Upper lobe of left lung (tissue), 4 donors: ENCODE measurements at regions not wholly inside any gene's neighbourhood (a gene's known extent, or its start where the extent isn't known, plus 50 kb on each side); places are given as distances from the start of the nearest gene placed in this dataset.

Experiments
- EP300 ChIP-seq, 4 donors: sonication (generic); formaldehyde crosslinking; IDR thresholded peaks; one replicate each; pipeline ENCODE4 v1.5.1; 2017; ENCODE audit warnings: antibody characterized with exemption in 4 of 4, control low read depth in 2 of 4
- POLR2A ChIP-seq, 4 donors: fragments of 450-650 bp; IDR thresholded peaks; one replicate each; pipeline ENCODE4 v1.5.1; 2016 to 2017; ENCODE audit warnings: antibody characterized with exemption in 4 of 4, mild to moderate bottlenecking in 2 of 4
- POLR2AphosphoS5 ChIP-seq, 2 donors: sonication (generic); formaldehyde crosslinking; IDR thresholded peaks; one replicate each; pipeline ENCODE4 v1.5.1; 2017; ENCODE audit warnings: antibody characterized with exemption in 2 of 2
- TF ChIP-seq, protein P1 (sequence below), 6 experiments: fragments of 450-650 bp in 4 of 6; fragments of 200-600 bp in 2 of 6; sonication (generic) in 2 of 6; IDR thresholded peaks; one replicate each; pipeline ENCODE4 v1.5.1; 2016 to 2019; ENCODE audit warnings: antibody characterized with exemption in 6 of 6

DNA sequence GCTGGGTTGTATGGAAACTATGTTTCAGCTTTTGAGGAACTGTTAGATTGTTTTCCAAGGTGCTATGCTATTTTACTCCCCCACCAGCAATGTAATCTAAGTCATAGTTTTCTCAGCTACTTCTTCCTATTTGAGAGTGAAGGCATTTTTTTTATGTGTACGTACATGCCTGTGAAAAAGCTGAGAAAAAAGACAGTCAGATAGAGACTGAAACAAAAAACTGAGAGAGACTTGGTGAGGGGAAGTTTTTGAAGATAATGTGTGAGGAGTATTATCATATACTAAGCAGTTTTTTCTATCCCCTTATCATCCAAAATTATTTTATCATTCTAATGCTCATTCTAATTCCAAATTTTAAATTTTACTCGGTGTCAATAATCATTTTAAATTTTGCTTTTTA, 780.0 kb downstream of the BCKDHB start:
- TF ChIP-seq, protein P1, sequence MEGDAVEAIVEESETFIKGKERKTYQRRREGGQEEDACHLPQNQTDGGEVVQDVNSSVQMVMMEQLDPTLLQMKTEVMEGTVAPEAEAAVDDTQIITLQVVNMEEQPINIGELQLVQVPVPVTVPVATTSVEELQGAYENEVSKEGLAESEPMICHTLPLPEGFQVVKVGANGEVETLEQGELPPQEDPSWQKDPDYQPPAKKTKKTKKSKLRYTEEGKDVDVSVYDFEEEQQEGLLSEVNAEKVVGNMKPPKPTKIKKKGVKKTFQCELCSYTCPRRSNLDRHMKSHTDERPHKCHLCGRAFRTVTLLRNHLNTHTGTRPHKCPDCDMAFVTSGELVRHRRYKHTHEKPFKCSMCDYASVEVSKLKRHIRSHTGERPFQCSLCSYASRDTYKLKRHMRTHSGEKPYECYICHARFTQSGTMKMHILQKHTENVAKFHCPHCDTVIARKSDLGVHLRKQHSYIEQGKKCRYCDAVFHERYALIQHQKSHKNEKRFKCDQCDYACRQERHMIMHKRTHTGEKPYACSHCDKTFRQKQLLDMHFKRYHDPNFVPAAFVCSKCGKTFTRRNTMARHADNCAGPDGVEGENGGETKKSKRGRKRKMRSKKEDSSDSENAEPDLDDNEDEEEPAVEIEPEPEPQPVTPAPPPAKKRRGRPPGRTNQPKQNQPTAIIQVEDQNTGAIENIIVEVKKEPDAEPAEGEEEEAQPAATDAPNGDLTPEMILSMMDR (IDR thresholded peaks at IDR 0.05) = no peak
- TF ChIP-seq POLR2AphosphoS5 (IDR thresholded peaks at IDR 0.05) (no peak), EP300 (IDR thresholded peaks at IDR 0.05) (no peak), POLR2A (IDR thresholded peaks at IDR 0.05) (no peak)
